ENCODE measurements at regions not wholly inside any gene's neighbourhood (a gene's known extent, or its start where the extent isn't known, plus 50 kb on each side); places are given as distances from the start of the nearest gene placed in this dataset.

DNA sequence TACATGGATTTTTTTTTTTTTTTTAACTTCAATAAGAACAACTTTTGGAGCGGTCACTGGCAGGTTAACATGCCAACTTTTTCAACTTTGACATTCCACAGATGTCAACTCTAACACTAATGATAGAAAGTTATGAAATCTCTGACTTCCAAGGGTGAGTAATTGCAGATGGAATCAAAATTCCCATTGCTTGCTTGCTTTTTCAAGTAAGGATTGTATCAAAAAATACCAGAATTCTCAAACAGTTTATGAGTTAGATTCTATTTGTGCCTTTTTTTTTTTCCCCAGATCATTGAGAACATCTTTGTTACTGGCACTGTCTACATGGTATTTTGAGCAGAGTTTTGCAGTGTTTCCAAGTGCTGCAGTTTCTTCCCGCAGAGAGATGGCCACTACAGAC is 50.3 kb upstream of the OTUD4 start:
- Mint-ChIP-seq H3K4me1 (peaks cover 20% of the 10 kb centered on the region), H3K9me3 (peaks cover 7% of the 10 kb centered on the region), H3K4me3 (no peak overlapping the region), H3K27ac (peak overlapping the region; percentile 44), H3K27me3 (ENCODE audit: low read depth) (no peaks in the 10 kb centered on the region), H3K36me3 (peaks cover 1% of the 10 kb centered on the region)
- no peak for DNase-seq (ENCODE audit: low spot score in 2 of 2, unreplicated experiment in 2 of 2)
- TF ChIP-seq CTCF (IDR thresholded peaks at IDR 0.05; ENCODE audit: unreplicated experiment), result no peak
